A673 (cell line): ENCODE measurements at regions not wholly inside any gene's neighbourhood (a gene's known extent, or its start where the extent isn't known, plus 50 kb on each side); places are given as distances from the start of the nearest gene placed in this dataset.

Experiments
- EZH2 ChIP-seq: fragments of 200-600 bp; sonication (generic); IDR thresholded peaks from 2 replicates; pipeline ENCODE4 v1.6.1; 2017; ENCODE audit warnings: borderline replicate concordance, low read depth, mild to moderate bottlenecking, mixed read lengths, antibody characterized with exemption, low read length; ENCODE audit not compliant: poor library complexity, severe bottlenecking
- TF ChIP-seq, protein P1 (sequence below): fragments of 300-800, 200-600 bp; sonication (generic); conservative IDR thresholded peaks from 2 replicates; pipeline ENCODE4 v1.5.1; 2017; ENCODE audit warnings: low read depth, mild to moderate bottlenecking, antibody characterized with exemption, low read length, moderate library complexity, mixed read lengths

DNA sequence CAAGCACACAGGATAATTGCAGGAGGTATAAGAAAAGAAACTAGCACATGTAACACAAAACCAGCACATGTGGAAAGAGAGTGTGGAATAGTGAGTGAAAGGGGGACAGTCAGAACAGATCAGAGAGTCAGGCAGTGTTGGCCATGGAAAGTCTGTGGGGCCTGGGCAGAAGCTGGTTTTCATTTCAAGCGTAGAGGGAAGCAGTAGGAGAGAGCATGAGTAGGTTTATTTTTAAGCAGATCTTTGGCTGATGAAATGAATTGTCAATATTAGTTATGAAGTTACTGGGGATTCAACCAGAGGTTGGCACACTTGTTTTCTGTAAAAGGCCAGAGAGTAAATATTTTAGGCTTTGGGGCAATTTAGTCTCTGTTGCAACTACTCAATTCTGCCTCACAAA is 283.1 kb downstream of the SMARCA2 start:
- TF ChIP-seq, protein P1, sequence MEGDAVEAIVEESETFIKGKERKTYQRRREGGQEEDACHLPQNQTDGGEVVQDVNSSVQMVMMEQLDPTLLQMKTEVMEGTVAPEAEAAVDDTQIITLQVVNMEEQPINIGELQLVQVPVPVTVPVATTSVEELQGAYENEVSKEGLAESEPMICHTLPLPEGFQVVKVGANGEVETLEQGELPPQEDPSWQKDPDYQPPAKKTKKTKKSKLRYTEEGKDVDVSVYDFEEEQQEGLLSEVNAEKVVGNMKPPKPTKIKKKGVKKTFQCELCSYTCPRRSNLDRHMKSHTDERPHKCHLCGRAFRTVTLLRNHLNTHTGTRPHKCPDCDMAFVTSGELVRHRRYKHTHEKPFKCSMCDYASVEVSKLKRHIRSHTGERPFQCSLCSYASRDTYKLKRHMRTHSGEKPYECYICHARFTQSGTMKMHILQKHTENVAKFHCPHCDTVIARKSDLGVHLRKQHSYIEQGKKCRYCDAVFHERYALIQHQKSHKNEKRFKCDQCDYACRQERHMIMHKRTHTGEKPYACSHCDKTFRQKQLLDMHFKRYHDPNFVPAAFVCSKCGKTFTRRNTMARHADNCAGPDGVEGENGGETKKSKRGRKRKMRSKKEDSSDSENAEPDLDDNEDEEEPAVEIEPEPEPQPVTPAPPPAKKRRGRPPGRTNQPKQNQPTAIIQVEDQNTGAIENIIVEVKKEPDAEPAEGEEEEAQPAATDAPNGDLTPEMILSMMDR = no peak
- TF ChIP-seq EZH2 = no peak
